DOHH2 (cell line): ENCODE measurements at regions not wholly inside any gene's neighbourhood (a gene's known extent, or its start where the extent isn't known, plus 50 kb on each side); places are given as distances from the start of the nearest gene placed in this dataset.

Experiments
- CTCF ChIP-seq: fragments of 200-600 bp; sonication (generic); IDR thresholded peaks from one replicate; pipeline ENCODE4 v1.5.1; 2014; ENCODE audit warnings: antibody characterized with exemption, mild to moderate bottlenecking, low read depth, low read length; ENCODE audit not compliant: poor library complexity, severe bottlenecking
- EZH2phosphoT487 ChIP-seq: fragments of 200-600 bp; sonication (generic); IDR thresholded peaks from 2 replicates; pipeline ENCODE4 v1.6.1; 2017; ENCODE audit warnings: borderline replicate concordance, mild to moderate bottlenecking, antibody characterized with exemption, low read length, moderate library complexity, mixed read lengths

- TF ChIP-seq CTCF (no peak), EZH2phosphoT487 (no peak)
These were observed 251.8 kb upstream of the GALNTL6 start for GRCh38 chr4:171561419-171561818.
